IMR-90 (cell line): ENCODE measurements at regions not wholly inside any gene's neighbourhood (a gene's known extent, or its start where the extent isn't known, plus 50 kb on each side); places are given as distances from the start of the nearest gene placed in this dataset.
A peak's percentile ranks its signal among the peaks of the same experiment; 100 is the strongest.

Source experiments
- BHLHE40 ChIP-seq: fragments of 150-350 bp; IDR thresholded peaks from 2 replicates; pipeline ENCODE4 v1.6.1; 2016; ENCODE audit warnings: mild to moderate bottlenecking, low read depth, low read length
- CEBPB ChIP-seq: IDR thresholded peaks from 2 replicates; pipeline ENCODE4 v1.6.1; 2012; ENCODE audit warnings: low read depth, low read length, improper control_type of control experiment
- CHD1 ChIP-seq: IDR thresholded peaks from 2 replicates; pipeline ENCODE4 v1.6.1; 2012; ENCODE audit warnings: low read depth, low read length, improper control_type of control experiment
- MAZ ChIP-seq: IDR thresholded peaks from 2 replicates; pipeline ENCODE4 v1.6.1; 2012; ENCODE audit warnings: low read depth, mild to moderate bottlenecking, low read length, improper control_type of control experiment, moderate library complexity, borderline replicate concordance
- POLR2A ChIP-seq: IDR thresholded peaks from 2 replicates; pipeline ENCODE4 v1.6.1; 2012; ENCODE audit warnings: mild to moderate bottlenecking, low read depth, low read length
- RFX5 ChIP-seq: IDR thresholded peaks from 2 replicates; pipeline ENCODE4 v1.8.0; 2012; ENCODE audit warnings: low read depth, mild to moderate bottlenecking, low read length, moderate library complexity
- TF ChIP-seq, protein P1 (sequence below): conservative IDR thresholded peaks from 2 replicates; pipeline ENCODE4 v1.5.1; 2012; ENCODE audit warnings: mild to moderate bottlenecking, low read depth, low read length, improper control_type of control experiment

DNA sequence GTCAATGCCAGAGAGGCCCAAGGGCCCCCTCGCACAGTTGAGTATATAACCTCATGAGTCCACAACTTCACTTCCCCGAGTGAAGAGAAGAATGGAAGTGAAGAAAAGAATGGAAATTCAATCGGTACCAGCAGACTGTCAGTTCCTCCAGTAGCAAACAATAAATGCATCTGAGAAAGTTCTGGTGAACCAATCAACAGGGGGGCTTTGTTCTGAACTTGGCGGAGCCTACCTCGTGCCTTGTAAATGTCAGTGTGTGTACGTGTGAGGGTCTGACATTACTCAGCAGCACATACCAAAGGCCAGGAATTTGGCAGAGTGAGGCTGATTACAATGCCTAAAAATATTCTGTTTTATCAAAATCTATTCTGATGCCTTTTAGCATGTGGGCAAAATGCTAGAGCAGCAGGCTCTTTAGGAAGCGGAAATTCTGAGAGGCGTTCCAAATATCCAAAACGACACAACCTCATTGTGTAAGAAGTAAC, 238.5 kb downstream of the LTN1 start:
- TF ChIP-seq MAZ: no peak
- TF ChIP-seq, protein P1, sequence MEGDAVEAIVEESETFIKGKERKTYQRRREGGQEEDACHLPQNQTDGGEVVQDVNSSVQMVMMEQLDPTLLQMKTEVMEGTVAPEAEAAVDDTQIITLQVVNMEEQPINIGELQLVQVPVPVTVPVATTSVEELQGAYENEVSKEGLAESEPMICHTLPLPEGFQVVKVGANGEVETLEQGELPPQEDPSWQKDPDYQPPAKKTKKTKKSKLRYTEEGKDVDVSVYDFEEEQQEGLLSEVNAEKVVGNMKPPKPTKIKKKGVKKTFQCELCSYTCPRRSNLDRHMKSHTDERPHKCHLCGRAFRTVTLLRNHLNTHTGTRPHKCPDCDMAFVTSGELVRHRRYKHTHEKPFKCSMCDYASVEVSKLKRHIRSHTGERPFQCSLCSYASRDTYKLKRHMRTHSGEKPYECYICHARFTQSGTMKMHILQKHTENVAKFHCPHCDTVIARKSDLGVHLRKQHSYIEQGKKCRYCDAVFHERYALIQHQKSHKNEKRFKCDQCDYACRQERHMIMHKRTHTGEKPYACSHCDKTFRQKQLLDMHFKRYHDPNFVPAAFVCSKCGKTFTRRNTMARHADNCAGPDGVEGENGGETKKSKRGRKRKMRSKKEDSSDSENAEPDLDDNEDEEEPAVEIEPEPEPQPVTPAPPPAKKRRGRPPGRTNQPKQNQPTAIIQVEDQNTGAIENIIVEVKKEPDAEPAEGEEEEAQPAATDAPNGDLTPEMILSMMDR: no peak
- no peak for TF ChIP-seq CHD1
- TF ChIP-seq POLR2A: no peak
- no peak for TF ChIP-seq RFX5
- no peak for TF ChIP-seq CEBPB
- peak; percentile 72 for TF ChIP-seq BHLHE40
